Activated CD4-positive, alpha-beta T cell treated with anti-CD3 and anti-CD28 coated beads, Interleukin-2, Interleukin-4, amounts not matched to agents 100 ng/mL and 50 ng/mL, durations not matched to agents 16 hours and 8 hours (primary cell): ENCODE measurements at regions not wholly inside any gene's neighbourhood (a gene's known extent, or its start where the extent isn't known, plus 50 kb on each side); places are given as distances from the start of the nearest gene placed in this dataset.

Experiments
- DNase-seq: peaks from one replicate; pipeline ENCODE4 v3.0.0-alpha.2; 2020; ENCODE audit warnings: low spot score

DNA sequence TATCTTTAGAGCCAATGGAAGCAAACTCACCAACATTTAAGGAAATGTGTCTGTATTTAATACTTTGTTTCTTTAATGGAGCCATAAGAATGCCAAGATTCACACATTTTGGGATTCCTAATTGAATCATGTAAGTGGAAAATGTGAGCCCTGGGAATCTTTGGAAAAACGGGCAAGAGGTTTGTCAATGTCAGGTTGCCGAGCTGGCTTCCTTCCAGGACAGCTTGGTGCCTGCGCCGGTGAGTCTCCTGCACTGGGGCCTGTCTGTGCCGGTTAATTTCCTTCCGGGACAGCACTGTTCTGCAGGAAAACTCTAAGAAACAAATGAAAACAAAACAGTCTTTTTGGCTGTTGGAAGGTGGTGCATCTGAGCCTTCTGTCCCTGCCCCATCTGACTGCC is 210.6 kb downstream of the HAPSTR1 start:
- DNase-seq: no peak

GRCh38 chr16:9306753-9307152 is 215.3 kb downstream of the HAPSTR1 start:
- no peak for DNase-seq

DNA sequence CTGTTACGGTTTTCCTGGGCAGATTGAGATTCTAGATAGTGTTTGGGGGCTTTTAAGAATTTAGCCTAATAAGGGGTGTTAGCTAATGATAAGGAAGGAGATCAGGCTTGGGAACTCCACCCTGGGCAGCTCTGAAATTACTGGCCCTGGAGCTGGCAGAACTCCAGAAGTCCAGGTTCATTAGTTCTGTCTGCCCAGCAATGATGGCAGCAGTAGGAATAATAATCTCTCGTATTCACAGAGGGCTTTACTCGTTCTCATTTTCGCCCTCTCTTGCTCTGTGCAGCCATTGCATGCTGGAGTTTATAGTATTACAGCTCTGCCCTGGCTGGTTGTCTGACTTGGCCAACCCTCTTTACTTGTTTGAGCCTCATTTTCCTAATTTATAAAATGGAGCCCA is 216.0 kb downstream of the HAPSTR1 start:
- no peak for DNase-seq

- DNase-seq: no peak
Measured at GRCh38 chr16:9308356-9308801, 216.9 kb downstream of the HAPSTR1 start.

DNA sequence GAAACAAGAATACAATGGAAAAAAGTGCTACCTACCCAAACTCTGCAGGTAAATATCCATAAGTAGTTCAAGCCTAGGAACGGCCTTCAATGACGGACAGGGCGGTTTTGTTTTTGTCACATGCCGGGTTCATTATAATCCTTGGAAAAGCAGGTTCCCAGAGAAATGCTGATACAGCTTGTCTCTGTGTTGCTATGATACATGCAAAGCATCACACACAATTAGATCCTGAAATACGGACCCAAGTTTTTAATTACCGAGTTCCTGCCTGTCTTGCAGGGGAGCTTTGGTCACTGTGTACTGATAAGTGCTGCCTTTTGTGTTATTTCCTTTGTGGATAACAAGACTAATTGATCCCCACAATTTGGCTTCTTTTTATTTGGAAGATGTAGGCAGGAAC is 217.4 kb downstream of the HAPSTR1 start:
- no peak for DNase-seq

- DNase-seq: no peak
Measured at GRCh38 chr16:9309844-9310243, 218.4 kb downstream of the HAPSTR1 start.

DNA sequence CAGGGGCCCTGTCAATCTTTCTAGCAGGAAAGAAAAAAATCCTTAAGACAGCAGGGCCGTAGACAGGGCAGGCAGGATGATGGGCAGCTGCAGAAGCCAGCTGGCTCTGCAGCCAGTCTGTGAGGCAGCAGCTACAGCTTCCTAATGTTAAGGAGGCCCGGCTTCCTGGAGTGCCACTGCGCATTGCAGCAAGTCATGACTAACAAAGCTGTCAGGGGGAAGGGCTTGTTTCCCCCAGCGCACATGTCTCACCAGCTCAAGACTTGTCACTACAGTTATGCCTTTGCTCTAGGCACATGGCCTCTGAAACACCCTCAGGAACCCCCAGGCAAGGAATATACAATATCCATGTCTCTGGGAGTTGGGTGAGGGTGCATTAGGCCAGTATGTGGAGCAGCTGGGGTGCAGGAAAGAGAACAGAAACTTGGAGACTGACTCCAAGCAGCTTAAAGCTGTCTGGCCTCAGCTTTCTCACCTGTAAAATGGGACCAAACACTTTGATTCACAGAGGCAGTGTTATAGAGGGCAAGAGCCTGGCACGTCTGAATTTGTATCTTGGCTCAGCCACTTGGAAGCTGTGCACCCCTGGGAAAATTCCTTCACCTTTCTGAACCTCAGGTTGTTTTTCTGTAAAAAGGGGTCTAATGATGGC is 220.0 kb downstream of the HAPSTR1 start:
- no peak for DNase-seq

DNA sequence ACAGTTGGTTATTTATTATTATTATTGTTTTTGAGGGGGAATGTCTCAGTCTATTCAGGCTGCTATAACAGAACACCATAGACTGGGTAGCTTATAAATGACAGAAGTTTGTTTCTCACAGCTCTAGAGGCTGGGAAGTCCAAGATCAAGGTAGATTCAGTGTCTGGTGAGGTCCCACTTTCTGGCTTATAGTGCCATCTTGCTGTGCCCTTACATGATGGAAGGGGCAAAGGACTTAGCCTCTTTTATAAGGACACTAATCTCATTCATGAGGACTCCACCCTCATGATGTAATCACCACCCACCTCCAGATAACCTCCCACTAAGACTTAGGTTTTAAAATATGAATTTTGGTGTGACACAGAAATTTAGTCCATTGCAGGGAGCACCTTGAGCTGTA is 224.6 kb downstream of the HAPSTR1 start:
- no peak for DNase-seq

DNA sequence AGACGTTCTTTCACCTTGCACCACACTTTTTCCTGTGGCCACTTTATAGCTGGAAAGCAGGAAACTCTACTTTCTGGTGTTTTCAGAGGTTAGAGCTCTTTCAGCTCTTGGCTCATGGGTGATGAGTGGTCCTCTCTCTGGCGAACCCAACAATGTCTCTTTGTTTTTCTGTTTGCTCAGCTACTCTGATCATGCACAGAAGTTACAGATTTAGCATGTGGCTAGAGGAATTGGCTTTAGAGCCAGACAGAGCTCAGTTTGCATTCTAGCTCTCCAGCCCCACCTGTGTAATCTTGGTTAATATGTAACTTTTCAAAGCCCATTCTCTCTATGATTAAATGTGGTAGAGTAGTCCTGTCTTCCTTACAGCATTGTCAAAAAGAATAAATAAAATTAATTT is 225.2 kb downstream of the HAPSTR1 start:
- no peak for DNase-seq

GRCh38 chr16:9318764-9319163 is 227.3 kb downstream of the HAPSTR1 start:
- DNase-seq: no peak

- no peak for DNase-seq
Measured at GRCh38 chr16:9322769-9323168, 231.3 kb downstream of the HAPSTR1 start.

DNA sequence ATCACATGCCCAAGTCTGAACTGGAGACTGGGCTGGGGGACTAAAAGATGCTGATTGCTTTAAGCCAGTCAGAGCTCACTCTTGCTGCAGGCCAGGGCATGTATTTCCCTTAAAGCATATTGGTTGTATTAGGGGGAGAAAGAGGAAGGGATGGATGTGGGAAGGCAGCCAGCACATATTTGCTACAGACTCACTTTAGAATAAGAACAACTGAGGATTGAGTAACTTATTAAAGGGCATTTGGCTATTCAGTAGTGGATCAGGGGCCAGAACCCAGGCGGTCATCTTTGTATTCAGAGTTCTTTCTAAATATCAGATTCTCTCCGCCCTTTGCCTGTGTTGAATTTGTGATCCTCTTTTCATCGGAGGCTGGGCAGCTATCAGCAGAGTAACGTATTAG is 231.7 kb downstream of the HAPSTR1 start:
- DNase-seq: no peak

- no peak for DNase-seq
Measured at GRCh38 chr16:9327253-9327652, 235.8 kb downstream of the HAPSTR1 start.

DNA sequence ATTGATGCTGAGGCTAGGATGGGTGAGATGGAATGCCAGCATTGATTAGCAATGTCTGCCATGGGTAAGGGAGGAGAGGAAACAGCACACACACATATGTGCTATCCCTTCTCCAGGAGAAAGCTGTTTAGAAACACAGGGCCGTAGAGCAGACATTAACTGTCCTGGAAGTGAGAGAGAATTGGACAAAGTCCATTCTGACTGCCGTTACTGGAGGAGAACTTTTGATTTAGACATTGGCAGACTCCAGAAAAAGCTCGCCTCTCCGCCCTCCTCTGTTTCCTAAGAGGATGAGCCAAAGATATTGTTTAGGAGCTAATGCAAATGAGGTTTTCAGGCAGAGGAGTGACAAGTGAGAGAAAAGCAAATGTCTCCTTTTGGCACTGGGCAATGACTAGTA is 237.0 kb downstream of the HAPSTR1 start:
- DNase-seq: no peak

- DNase-seq: no peak
Measured at GRCh38 chr16:9330095-9330494, 238.7 kb downstream of the HAPSTR1 start.

- no peak for DNase-seq
Measured at GRCh38 chr16:9331503-9331902, 240.1 kb downstream of the HAPSTR1 start.

DNA sequence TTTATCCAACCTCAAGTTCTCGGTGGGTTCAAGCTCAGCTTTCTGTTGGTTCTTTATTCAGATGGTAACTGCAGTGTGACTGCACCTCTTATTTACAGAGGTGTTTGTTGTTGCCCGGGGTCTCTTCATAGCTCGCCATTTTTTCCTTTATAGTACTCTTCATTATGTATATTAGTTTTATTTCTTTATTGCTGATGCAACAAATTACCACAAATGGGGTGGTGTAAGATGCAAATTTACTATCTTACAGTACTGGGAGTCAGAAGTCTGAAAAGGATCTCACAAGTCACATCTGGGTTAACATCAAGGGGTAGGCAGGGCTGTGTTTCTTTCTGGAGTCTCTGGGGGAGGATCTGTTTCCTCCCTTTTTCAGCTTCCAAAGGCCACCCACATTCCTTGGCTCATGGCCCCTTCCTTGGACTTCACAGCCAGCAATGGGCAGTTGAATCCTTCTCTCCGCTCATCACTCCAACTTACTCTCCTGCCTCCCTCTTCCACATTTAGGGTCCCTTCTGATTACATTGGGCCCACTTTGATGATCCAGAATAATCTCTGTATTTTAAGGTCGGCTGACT is 241.2 kb downstream of the HAPSTR1 start:
- no peak for DNase-seq

GRCh38 chr16:9333469-9333868 is 242.0 kb downstream of the HAPSTR1 start:
- DNase-seq: no peak

GRCh38 chr16:9334103-9334502 is 242.7 kb downstream of the HAPSTR1 start:
- no peak for DNase-seq

DNA sequence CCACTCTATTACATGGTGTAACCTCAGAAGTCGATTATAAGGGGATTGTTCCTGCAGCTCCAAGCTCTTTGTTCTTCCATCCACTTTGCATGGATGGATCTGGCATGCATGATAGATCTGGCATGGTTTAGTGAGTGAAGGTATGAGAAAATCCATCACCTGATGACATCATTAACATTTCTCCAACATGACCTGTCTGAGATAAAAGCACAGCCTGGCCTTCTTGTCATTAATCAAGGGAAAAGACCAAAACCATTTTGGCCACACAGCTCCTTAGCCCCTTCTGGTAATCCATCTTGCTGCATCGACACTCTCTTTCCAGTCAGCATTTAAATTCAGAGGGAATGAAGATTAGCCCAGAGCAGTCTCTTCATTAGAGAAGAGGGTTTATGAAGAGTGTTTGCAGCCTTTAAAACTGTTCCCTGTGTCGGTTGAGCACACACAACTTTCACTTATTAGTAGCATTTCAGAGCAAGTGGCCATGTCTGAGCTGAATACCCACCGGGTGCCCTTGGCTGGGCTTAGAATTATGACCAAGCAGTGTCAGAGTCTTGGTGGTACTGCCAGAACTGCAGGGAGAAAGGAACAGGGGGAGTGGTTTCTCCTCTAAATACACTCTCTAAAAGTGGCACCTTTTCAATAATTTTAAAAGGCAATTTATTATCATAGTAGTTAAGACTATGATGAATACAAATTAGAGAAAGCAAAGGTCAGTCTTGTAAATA is 246.0 kb downstream of the HAPSTR1 start:
- DNase-seq: no peak

GRCh38 chr16:9338068-9338467 is 246.6 kb downstream of the HAPSTR1 start:
- DNase-seq: no peak

GRCh38 chr16:9338510-9338909 is 247.1 kb downstream of the HAPSTR1 start:
- DNase-seq: no peak

DNA sequence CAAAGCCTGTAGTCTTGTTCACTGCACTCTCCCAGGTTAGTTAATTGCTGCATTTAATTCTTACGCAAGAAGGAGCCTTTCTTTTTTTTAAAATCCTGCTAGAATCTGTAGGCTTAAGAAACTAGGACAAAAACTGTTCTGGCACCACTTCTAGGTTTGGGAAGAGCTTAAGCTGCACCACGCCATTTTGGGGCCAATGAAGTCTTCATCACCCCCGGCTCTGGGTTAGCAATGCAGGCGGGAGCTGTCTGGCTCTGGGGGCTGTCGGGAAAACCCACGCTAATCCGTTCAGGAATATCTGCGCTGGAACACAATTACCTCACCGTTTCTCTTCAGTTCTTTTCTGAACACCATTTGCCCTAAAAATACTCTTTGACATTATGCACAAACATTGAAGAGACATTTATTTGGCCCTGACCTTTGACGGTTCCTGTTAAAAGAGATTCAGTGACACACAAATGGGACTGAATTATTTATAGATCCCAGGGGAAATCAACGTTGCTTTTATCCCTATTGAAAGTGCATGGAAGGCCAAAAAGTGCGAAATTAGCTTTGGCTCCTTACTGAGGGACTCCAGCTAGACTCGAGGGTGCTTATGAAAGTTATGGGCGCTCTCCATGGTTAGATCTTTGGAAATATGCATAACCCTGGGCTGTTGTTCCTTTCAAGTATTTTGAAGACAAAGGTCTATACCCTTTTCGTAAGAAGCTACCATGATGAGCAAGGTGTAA is 249.2 kb downstream of the HAPSTR1 start:
- no peak for DNase-seq
